GM12874 (cell line): ENCODE measurements at regions not wholly inside any gene's neighbourhood (a gene's known extent, or its start where the extent isn't known, plus 50 kb on each side); places are given as distances from the start of the nearest gene placed in this dataset.

Source experiments
- CTCF ChIP-seq: IDR thresholded peaks from 2 replicates; pipeline ENCODE4 v1.5.1; 2011; ENCODE audit warnings: low read depth, mild to moderate bottlenecking, control low read depth, low read length, moderate library complexity; ENCODE audit not compliant: insufficient read depth

GRCh38 chr3:26281284-26281985 is 341.1 kb upstream of the LRRC3B start:
- no peak for TF ChIP-seq CTCF

- no peak for TF ChIP-seq CTCF
Measured at GRCh38 chr3:26291840-26292239, 330.7 kb upstream of the LRRC3B start.

GRCh38 chr3:26292780-26293179 is 329.8 kb upstream of the LRRC3B start:
- no peak for TF ChIP-seq CTCF

GRCh38 chr3:26293329-26293844 is 329.2 kb upstream of the LRRC3B start:
- TF ChIP-seq CTCF, result no peak

- TF ChIP-seq CTCF, result no peak
Measured at GRCh38 chr3:26307192-26307591, 315.4 kb upstream of the LRRC3B start.

- no peak for TF ChIP-seq CTCF
Measured at GRCh38 chr3:26307787-26308186, 314.8 kb upstream of the LRRC3B start.

- TF ChIP-seq CTCF, result no peak
Measured at GRCh38 chr3:26308454-26308853, 314.1 kb upstream of the LRRC3B start.
